Stomach (tissue), 8 donors: ENCODE measurements at regions not wholly inside any gene's neighbourhood (a gene's known extent, or its start where the extent isn't known, plus 50 kb on each side); places are given as distances from the start of the nearest gene placed in this dataset.

Source experiments
- DNase-seq, 2 donors: peaks; one replicate each; pipeline versions ENCODE4 v3.0.0 to v3.0.0-alpha.2; 2013 to 2019
- H3K27ac ChIP-seq, 5 donors: fragments of 200-600 bp in 4 of 5; sonication (generic) in 4 of 5; one replicate each; pipeline ENCODE4 v1.5.1; 2013 to 2019; ENCODE audit warnings: mild to moderate bottlenecking in 1 of 5, moderate library complexity in 1 of 5
- H3K27me3 ChIP-seq, 3 donors: fragments of 200-600 bp; sonication (generic); one replicate each; pipeline ENCODE4 v1.5.1; 2017 to 2019; ENCODE audit warnings: mixed run types in 1 of 3
- H3K36me3 ChIP-seq, 4 donors: fragments of 200-600 bp; sonication (generic); 1 replicate in 3 of 4; 2 replicates in 1 of 4; pipeline ENCODE4 v1.5.1; 2016 to 2019
- H3K4me1 ChIP-seq, 4 donors: fragments of 200-600 bp; sonication (generic); one replicate each; pipeline ENCODE4 v1.5.1; 2016 to 2019
- H3K4me3 ChIP-seq, 4 donors: fragments of 200-600 bp; sonication (generic) in 3 of 4; one replicate each; pipeline ENCODE4 v1.5.1; 2016 to 2019; ENCODE audit warnings: mild to moderate bottlenecking in 1 of 4
- H3K9me3 ChIP-seq, 4 donors: fragments of 200-600 bp; sonication (generic); one replicate each; pipeline ENCODE4 v1.5.1; 2016 to 2019
- EP300 ChIP-seq: sonication (generic); formaldehyde crosslinking; IDR thresholded peaks from one replicate; pipeline ENCODE4 v1.6.1; 2017; ENCODE audit warnings: antibody characterized with exemption
- POLR2A ChIP-seq, 4 donors: fragments of 450-650 bp; IDR thresholded peaks; one replicate each; pipeline ENCODE4 v1.6.1; 2016; ENCODE audit warnings: antibody characterized with exemption in 4 of 4, control low read depth in 2 of 4, mild to moderate bottlenecking in 1 of 4, moderate library complexity in 1 of 4
- POLR2AphosphoS5 ChIP-seq, 3 donors: sonication (generic); formaldehyde crosslinking; IDR thresholded peaks; one replicate each; pipeline ENCODE4 v1.6.1; 2016; ENCODE audit warnings: antibody characterized with exemption in 3 of 3
- WGBS, 5 donors: extraction: QIAGEN DNeasy Blood & Tissue Kit in 3 of 5; methylation state at CpG; one replicate each; pipeline versions ENCODE4 v1.1.5 to v1.1.7; 2013 to 2018; 5-methylcytosine and 5-hydroxymethylcytosine counted together
- intact Hi-C: fragments of 100-400 bp; cut with DNase I; formaldehyde crosslinking; loops from one replicate; pipeline ENCODE4 v1.15.1; 2023; ENCODE audit warnings: low total_unique reads
- TF ChIP-seq, protein P1 (sequence below), 7 experiments: fragments of 450-650 bp in 4 of 7; fragments of 200-600 bp in 3 of 7; sonication (generic) in 3 of 7; IDR thresholded peaks; one replicate each; pipeline ENCODE4 v1.5.1; 2016 to 2019; ENCODE audit warnings: antibody characterized with exemption in 7 of 7, control low read depth in 2 of 7, mild to moderate bottlenecking in 1 of 7
- donor health status: healthy with polysubstance abuse.
- donor health status: Bipolar disorder and iron deficiency.
- donor health status: healthy.

DNA sequence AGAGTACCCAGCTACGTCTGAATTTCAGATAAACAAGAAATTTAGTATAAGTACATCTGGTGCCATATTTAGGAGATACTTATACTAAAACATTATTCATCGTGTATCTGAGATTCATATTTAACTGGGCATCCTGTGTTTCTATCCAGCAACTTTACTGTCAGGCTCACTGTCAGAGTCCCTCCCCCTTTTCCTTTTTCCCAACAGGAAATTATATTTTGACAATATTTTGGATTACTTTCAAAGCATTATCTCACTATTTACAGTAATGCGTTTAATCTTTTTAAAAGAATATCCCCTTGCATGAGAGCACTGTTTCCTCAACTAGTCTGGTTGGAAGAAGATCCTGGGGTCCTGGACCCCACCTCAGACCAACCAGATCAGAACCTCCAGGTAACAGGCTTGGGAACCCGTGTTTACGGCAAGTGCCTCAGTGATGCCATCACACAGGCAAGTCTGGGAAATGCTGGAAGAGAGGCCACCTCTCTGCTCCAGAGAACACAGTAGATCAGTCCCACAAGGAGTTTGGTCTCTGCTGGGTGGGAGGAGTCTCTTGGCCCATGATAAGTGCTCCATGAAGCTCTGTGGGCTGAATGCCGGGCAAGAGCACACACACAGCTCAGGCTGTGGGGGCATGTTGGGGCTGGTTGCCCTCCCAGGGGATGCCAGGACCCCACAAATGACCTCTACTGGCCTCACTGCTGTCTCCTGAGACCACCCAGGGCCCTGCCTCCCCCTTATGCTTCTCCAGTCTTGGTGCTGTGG is 84.2 kb upstream of the UXS1 start:
- Histone ChIP-seq H3K27me3 (peaks cover 0 to 6% (median 0%) of the 10 kb centered on the region in 3 donors), H3K4me1 (peaks cover 0 to 12% (median under 1%) of the 10 kb centered on the region in 4 donors), H3K36me3 (no peaks in the 10 kb centered on the region), H3K27ac (no peak overlapping the region), H3K9me3 (no peaks in the 10 kb centered on the region), H3K4me3 (no peak overlapping the region)
- TF ChIP-seq, protein P1, sequence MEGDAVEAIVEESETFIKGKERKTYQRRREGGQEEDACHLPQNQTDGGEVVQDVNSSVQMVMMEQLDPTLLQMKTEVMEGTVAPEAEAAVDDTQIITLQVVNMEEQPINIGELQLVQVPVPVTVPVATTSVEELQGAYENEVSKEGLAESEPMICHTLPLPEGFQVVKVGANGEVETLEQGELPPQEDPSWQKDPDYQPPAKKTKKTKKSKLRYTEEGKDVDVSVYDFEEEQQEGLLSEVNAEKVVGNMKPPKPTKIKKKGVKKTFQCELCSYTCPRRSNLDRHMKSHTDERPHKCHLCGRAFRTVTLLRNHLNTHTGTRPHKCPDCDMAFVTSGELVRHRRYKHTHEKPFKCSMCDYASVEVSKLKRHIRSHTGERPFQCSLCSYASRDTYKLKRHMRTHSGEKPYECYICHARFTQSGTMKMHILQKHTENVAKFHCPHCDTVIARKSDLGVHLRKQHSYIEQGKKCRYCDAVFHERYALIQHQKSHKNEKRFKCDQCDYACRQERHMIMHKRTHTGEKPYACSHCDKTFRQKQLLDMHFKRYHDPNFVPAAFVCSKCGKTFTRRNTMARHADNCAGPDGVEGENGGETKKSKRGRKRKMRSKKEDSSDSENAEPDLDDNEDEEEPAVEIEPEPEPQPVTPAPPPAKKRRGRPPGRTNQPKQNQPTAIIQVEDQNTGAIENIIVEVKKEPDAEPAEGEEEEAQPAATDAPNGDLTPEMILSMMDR (IDR thresholded peaks at IDR 0.05), result no peak
- TF ChIP-seq POLR2AphosphoS5 (IDR thresholded peaks at IDR 0.05) (no peak), EP300 (no peak), POLR2A (IDR thresholded peaks at IDR 0.05) (no peak)
- WGBS, 5 donors, result 63 to 77% (median 70%) methylated on average over 6 of the region's 6 CpGs
- intact Hi-C loops, result no loop called here
- DNase-seq, result no peak

DNA sequence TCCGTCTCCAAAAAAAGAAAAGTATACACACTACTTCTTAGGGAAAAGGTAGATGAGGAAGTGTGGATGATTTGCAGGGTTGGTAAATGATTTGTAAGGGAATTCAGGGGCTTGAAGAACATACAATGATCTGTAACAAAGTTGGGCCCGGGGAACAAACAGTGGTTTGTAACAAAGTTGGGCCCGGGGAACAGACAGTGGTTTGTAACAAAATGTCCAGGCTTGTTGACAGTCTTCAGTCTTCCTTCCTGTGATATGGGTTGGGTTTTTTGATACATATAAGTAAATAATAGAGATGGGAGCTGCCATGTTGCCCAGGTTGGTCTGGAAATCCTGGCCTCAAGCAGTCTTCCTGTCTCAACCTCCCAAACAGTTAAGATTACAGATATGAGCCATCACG is 83.3 kb upstream of the UXS1 start:
- DNase-seq, result no peak
- Histone ChIP-seq H3K27me3 (peaks cover 0 to 6% (median 0%) of the 10 kb centered on the region in 3 donors), H3K27ac (no peak overlapping the region), H3K4me3 (no peak overlapping the region), H3K9me3 (no peaks in the 10 kb centered on the region), H3K36me3 (no peaks in the 10 kb centered on the region), H3K4me1 (peaks cover 0 to 10% (median 0%) of the 10 kb centered on the region in 4 donors)
- WGBS, 5 donors, result 85 to 95% (median 94%) methylated on average over 4 of the region's 4 CpGs
- TF ChIP-seq EP300 (no peak), POLR2A (IDR thresholded peaks at IDR 0.05) (no peak), POLR2AphosphoS5 (IDR thresholded peaks at IDR 0.05) (no peak)
- TF ChIP-seq, protein P1 (IDR thresholded peaks at IDR 0.05), result no peak
- intact Hi-C loops, result no loop called here

DNA sequence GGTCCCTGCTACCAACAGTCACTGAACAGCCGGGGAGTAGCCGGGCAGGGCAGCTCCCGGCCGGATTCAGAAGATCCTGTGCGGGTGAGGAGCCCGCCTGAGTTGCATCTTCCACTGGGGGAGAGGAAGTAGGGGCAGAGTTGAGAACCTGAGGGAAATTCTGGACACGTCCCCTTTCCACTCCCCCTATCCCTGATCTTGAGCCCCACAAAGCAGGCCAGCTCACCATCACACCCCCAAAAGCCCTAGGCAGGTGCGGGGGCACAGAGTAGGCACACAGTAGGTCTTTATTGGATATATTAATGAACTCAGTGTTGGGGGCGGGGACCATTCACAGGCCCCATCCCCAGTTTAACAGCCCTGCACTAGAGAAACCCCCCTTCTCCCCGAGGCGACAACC is 81.9 kb upstream of the UXS1 start:
- H3K27ac ChIP-seq, result no peak overlapping the region
- no peaks in the 10 kb centered on the region for H3K27me3 ChIP-seq
- H3K4me3 ChIP-seq, result no peak overlapping the region
- DNase-seq, result no peak
- no peaks in the 10 kb centered on the region for H3K9me3 ChIP-seq
- 93 to 100% (median 98%) methylated on average over 9 to 11 of the region's 11 CpGs for WGBS, 5 donors
- no peak for TF ChIP-seq POLR2AphosphoS5 (IDR thresholded peaks at IDR 0.05)
- no peak for TF ChIP-seq POLR2A (IDR thresholded peaks at IDR 0.05)
- TF ChIP-seq, protein P1 (IDR thresholded peaks at IDR 0.05), result no peak
- no peak for TF ChIP-seq EP300
- peaks cover 0 to 6% (median 0%) of the 10 kb centered on the region in 4 donors for H3K4me1 ChIP-seq
- no peaks in the 10 kb centered on the region for H3K36me3 ChIP-seq
- intact Hi-C loops, result no loop called here

DNA sequence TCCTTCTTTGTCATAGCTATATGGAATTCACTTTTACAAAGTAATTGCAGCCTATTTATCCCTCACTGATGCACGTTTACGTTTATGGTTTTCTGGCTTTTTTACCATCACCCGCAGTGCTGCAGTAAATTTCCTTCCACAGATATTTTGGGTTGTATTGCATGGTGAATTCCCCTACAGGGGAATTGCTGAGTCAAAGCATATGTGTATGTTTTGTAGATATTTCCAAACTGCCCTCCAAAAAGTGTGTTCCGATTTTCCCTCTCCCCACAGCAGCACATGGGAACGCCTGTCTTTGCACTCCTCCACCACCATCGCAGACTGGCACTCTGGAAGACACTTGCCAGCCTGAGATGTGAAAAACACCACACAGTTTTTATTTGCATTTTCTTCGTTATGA is 80.6 kb upstream of the UXS1 start:
- no peak for DNase-seq
- Histone ChIP-seq H3K9me3 (no peaks in the 10 kb centered on the region), H3K36me3 (no peaks in the 10 kb centered on the region), H3K4me3 (no peak overlapping the region), H3K27ac (no peak overlapping the region), H3K27me3 (no peaks in the 10 kb centered on the region), H3K4me1 (peaks cover 6 to 12% (median 9%) of the 10 kb centered on the region in 4 donors)
- 80 to 90% (median 86%) methylated on average over 7 of the region's 7 CpGs for WGBS, 5 donors
- intact Hi-C loops, result no loop called here
- TF ChIP-seq POLR2AphosphoS5 (IDR thresholded peaks at IDR 0.05), result no peak
- TF ChIP-seq EP300, result no peak
- TF ChIP-seq POLR2A (IDR thresholded peaks at IDR 0.05), result no peak
- TF ChIP-seq, protein P1 (IDR thresholded peaks at IDR 0.05), result no peak
